ENCODE measurements at regions not wholly inside any gene's neighbourhood (a gene's known extent, or its start where the extent isn't known, plus 50 kb on each side); places are given as distances from the start of the nearest gene placed in this dataset.

GRCh38 chr11:15569305-15570025 lies 454.7 kb downstream of the INSC start:
- no peaks in the 10 kb centered on the region for H3K36me3 ChIP-seq (replicated peaks; ENCODE audit: low read depth, low read length)
- peaks cover 13% of the 10 kb centered on the region for H3K27me3 ChIP-seq (ENCODE audit: low read depth, low read length)
- H3K4me2 ChIP-seq (ENCODE audit: low read length) = no peak overlapping the region
- no peak overlapping the region for H2AFZ ChIP-seq (ENCODE audit: low read depth, low read length)
- H3K4me3 ChIP-seq (ENCODE audit: low read length) = no peak overlapping the region
- no peaks in the 10 kb centered on the region for H3K4me1 ChIP-seq (ENCODE audit: low read length)
- no peak for TF ChIP-seq EZH2phosphoT487 (IDR thresholded peaks at IDR 0.05; ENCODE audit: low read depth)
- TF ChIP-seq CTCF (IDR thresholded peaks at IDR 0.05; ENCODE audit: low read depth, low read length) = no peak
- H3K9me3 ChIP-seq (ENCODE audit: insufficient read depth, low read length) = no peaks in the 10 kb centered on the region
- H4K20me1 ChIP-seq (ENCODE audit: insufficient read depth, low read length) = no peaks in the 10 kb centered on the region
- H3K27ac ChIP-seq (ENCODE audit: low read length) = no peak overlapping the region
- no peak overlapping the region for H3K9ac ChIP-seq (ENCODE audit: low read length)
- no peaks in the 10 kb centered on the region for H3K79me2 ChIP-seq (ENCODE audit: low read length)

- TF ChIP-seq EZH2phosphoT487 (IDR thresholded peaks at IDR 0.05; ENCODE audit: low read depth) (no peak), CTCF (IDR thresholded peaks at IDR 0.05; ENCODE audit: low read depth, low read length) (no peak)
- Histone ChIP-seq H3K4me3 (ENCODE audit: low read length) (no peak overlapping the region), H3K27ac (ENCODE audit: low read length) (no peak overlapping the region), H3K4me1 (ENCODE audit: low read length) (no peaks in the 10 kb centered on the region), H3K4me2 (ENCODE audit: low read length) (no peak overlapping the region), H3K36me3 (replicated peaks; ENCODE audit: low read depth, low read length) (no peaks in the 10 kb centered on the region), H3K79me2 (ENCODE audit: low read length) (no peaks in the 10 kb centered on the region), H2AFZ (ENCODE audit: low read depth, low read length) (no peak overlapping the region), H3K9me3 (ENCODE audit: insufficient read depth, low read length) (no peaks in the 10 kb centered on the region), H3K27me3 (ENCODE audit: low read depth, low read length) (peaks cover 21% of the 10 kb centered on the region), H4K20me1 (ENCODE audit: insufficient read depth, low read length) (no peaks in the 10 kb centered on the region), H3K9ac (ENCODE audit: low read length) (no peak overlapping the region)
These were observed 460.7 kb downstream of the INSC start for GRCh38 chr11:15575409-15575808.

GRCh38 chr11:15576769-15577168 lies 462.0 kb downstream of the INSC start:
- no peak overlapping the region for H3K4me2 ChIP-seq (ENCODE audit: low read length)
- H3K36me3 ChIP-seq (replicated peaks; ENCODE audit: low read depth, low read length) = no peaks in the 10 kb centered on the region
- H3K27ac ChIP-seq (ENCODE audit: low read length) = no peak overlapping the region
- no peak overlapping the region for H3K4me3 ChIP-seq (ENCODE audit: low read length)
- H3K27me3 ChIP-seq (ENCODE audit: low read depth, low read length) = peaks cover 19% of the 10 kb centered on the region
- TF ChIP-seq EZH2phosphoT487 (IDR thresholded peaks at IDR 0.05; ENCODE audit: low read depth) = no peak
- no peak overlapping the region for H2AFZ ChIP-seq (ENCODE audit: low read depth, low read length)
- H3K9ac ChIP-seq (ENCODE audit: low read length) = no peak overlapping the region
- H3K4me1 ChIP-seq (ENCODE audit: low read length) = no peaks in the 10 kb centered on the region
- H3K79me2 ChIP-seq (ENCODE audit: low read length) = no peaks in the 10 kb centered on the region
- no peaks in the 10 kb centered on the region for H3K9me3 ChIP-seq (ENCODE audit: insufficient read depth, low read length)
- H4K20me1 ChIP-seq (ENCODE audit: insufficient read depth, low read length) = no peaks in the 10 kb centered on the region

DNA sequence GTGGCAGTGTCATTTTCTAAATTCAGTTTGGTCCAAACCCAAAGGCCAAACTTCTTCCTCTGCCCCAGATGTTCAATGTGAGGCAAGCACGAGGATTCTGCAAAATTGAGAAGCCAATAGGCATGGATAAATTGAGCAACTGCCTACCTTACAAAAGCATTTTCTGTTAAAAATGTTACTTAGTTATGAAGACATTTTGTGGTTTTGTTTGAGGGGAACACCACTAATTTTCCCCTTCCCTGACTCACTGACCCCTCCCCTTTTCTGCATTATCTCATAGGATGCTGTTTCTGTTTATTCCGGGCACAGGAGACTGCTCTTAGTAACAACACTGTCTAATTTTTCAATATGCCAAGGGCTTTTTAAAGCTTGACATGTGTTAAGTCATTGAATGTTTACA lies 462.8 kb downstream of the INSC start:
- H2AFZ ChIP-seq (ENCODE audit: low read depth, low read length) = no peak overlapping the region
- peaks cover 15% of the 10 kb centered on the region for H3K27me3 ChIP-seq (ENCODE audit: low read depth, low read length)
- no peak overlapping the region for H3K4me3 ChIP-seq (ENCODE audit: low read length)
- no peak overlapping the region for H3K4me2 ChIP-seq (ENCODE audit: low read length)
- no peaks in the 10 kb centered on the region for H3K79me2 ChIP-seq (ENCODE audit: low read length)
- no peaks in the 10 kb centered on the region for H4K20me1 ChIP-seq (ENCODE audit: insufficient read depth, low read length)
- no peak overlapping the region for H3K27ac ChIP-seq (ENCODE audit: low read length)
- no peaks in the 10 kb centered on the region for H3K9me3 ChIP-seq (ENCODE audit: insufficient read depth, low read length)
- TF ChIP-seq CTCF (IDR thresholded peaks at IDR 0.05; ENCODE audit: low read depth, low read length) (no peak), EZH2phosphoT487 (IDR thresholded peaks at IDR 0.05; ENCODE audit: low read depth) (no peak)
- no peak overlapping the region for H3K9ac ChIP-seq (ENCODE audit: low read length)
- H3K36me3 ChIP-seq (replicated peaks; ENCODE audit: low read depth, low read length) = no peaks in the 10 kb centered on the region
- H3K4me1 ChIP-seq (ENCODE audit: low read length) = no peaks in the 10 kb centered on the region
